Stimulated activated CD4-positive, alpha-beta T cell treated with anti-CD3 and anti-CD28 coated beads, Interleukin-12 subunit alpha, Interleukin-12 subunit beta, amount 100 ng/mL, for 24 hours (primary cell): ENCODE measurements at regions not wholly inside any gene's neighbourhood (a gene's known extent, or its start where the extent isn't known, plus 50 kb on each side); places are given as distances from the start of the nearest gene placed in this dataset.
A peak's percentile ranks its signal among the peaks of the same experiment; 100 is the strongest.

ENCODE experiments used
- DNase-seq, 2 experiments: peaks; one replicate each; pipeline ENCODE4 v3.0.0-alpha.2; 2020; ENCODE audit warnings: low read depth in 2 of 2

GRCh38 chr15:62741106-62741505 is 301.4 kb upstream of the TPM1 start:
- no peak for DNase-seq

GRCh38 chr15:62742409-62743171 is 300.0 kb upstream of the TPM1 start:
- DNase-seq: peak in 1 of 2 experiments; percentile 23

- DNase-seq: no peak
Observed at GRCh38 chr15:62745621-62746225, 296.8 kb upstream of the TPM1 start.

- DNase-seq: no peak
Observed at GRCh38 chr15:62748196-62748595, 294.4 kb upstream of the TPM1 start.

- no peak for DNase-seq
Observed at GRCh38 chr15:62749036-62749815, 293.3 kb upstream of the TPM1 start.

- DNase-seq: no peak
Observed at GRCh38 chr15:62750471-62750870, 292.1 kb upstream of the TPM1 start.

GRCh38 chr15:62752657-62753517 is 289.7 kb upstream of the TPM1 start:
- no peak for DNase-seq

- DNase-seq: no peak
Observed at GRCh38 chr15:62753518-62754221, 288.9 kb upstream of the TPM1 start.

- DNase-seq: no peak
Observed at GRCh38 chr15:62756326-62756994, 286.1 kb upstream of the TPM1 start.

GRCh38 chr15:62756995-62757360 is 285.6 kb upstream of the TPM1 start:
- DNase-seq: no peak

GRCh38 chr15:62757535-62757934 is 285.0 kb upstream of the TPM1 start:
- no peak for DNase-seq

GRCh38 chr15:62758126-62758951 is 284.2 kb upstream of the TPM1 start:
- no peak for DNase-seq

GRCh38 chr15:62758952-62759349 is 283.6 kb upstream of the TPM1 start:
- DNase-seq: no peak

- DNase-seq: no peak
Observed at GRCh38 chr15:62760538-62760937, 282.0 kb upstream of the TPM1 start.

- DNase-seq: no peak
Observed at GRCh38 chr15:62765916-62766315, 276.6 kb upstream of the TPM1 start.

- no peak for DNase-seq
Observed at GRCh38 chr15:62766599-62766998, 275.9 kb upstream of the TPM1 start.

GRCh38 chr15:62769604-62770003 is 272.9 kb upstream of the TPM1 start:
- no peak for DNase-seq

- DNase-seq: no peak
Observed at GRCh38 chr15:62770111-62770660, 272.4 kb upstream of the TPM1 start.

GRCh38 chr15:62770752-62771151 is 271.8 kb upstream of the TPM1 start:
- DNase-seq: no peak
